ENCODE measurements at regions not wholly inside any gene's neighbourhood (a gene's known extent, or its start where the extent isn't known, plus 50 kb on each side); places are given as distances from the start of the nearest gene placed in this dataset.

- no peak for TF ChIP-seq CTCF (conservative IDR thresholded peaks at IDR 0.05; ENCODE audit: low read length)
- no peak for TF ChIP-seq EZH2phosphoT487 (IDR thresholded peaks at IDR 0.05; ENCODE audit: borderline replicate concordance)
These were observed 1111.8 kb upstream of the LCORL start for GRCh38 chr4:19133315-19133714.

All from Loucy (cell line).